Activated T-helper 1 cell treated with anti-CD3 and anti-CD28 coated beads, Interleukin-12 subunit alpha, Interleukin-12 subunit beta, Interleukin-2, Interleukin-4 antibody, amounts not matched to agents 30 ng/mL and 10 ng/mL and 1 ng/mL, durations not matched to agents 14 hours and 24 hours and 36 hours (primary cell): ENCODE measurements at regions not wholly inside any gene's neighbourhood (a gene's known extent, or its start where the extent isn't known, plus 50 kb on each side); places are given as distances from the start of the nearest gene placed in this dataset.

Experiments
- DNase-seq: peaks from one replicate; pipeline ENCODE4 v3.0.0; 2021; ENCODE audit warnings: low spot score
- H3K27ac Mint-ChIP-seq: one replicate; pipeline ENCODE4 v1.8.0; 2021; ENCODE audit warnings: mild to moderate bottlenecking, mixed read lengths
- H3K27me3 Mint-ChIP-seq: one replicate; pipeline ENCODE4 v1.8.0; 2022; ENCODE audit warnings: mild to moderate bottlenecking, moderate library complexity, mixed read lengths; ENCODE audit not compliant: insufficient read depth
- H3K36me3 Mint-ChIP-seq: one replicate; pipeline ENCODE4 v1.8.0; 2021; ENCODE audit warnings: low read depth, mixed read lengths
- H3K4me1 Mint-ChIP-seq: one replicate; pipeline ENCODE4 v1.8.0; 2021; ENCODE audit warnings: low read depth, mixed read lengths
- H3K4me3 Mint-ChIP-seq: one replicate; pipeline ENCODE4 v1.8.0; 2021; ENCODE audit warnings: mild to moderate bottlenecking, moderate library complexity, mixed read lengths
- H3K9me3 Mint-ChIP-seq: one replicate; pipeline ENCODE4 v1.8.0; 2021; ENCODE audit warnings: mixed read lengths
- intact Hi-C: fragments of 100-400 bp; cut with micrococcal nuclease; formaldehyde crosslinking; loops from one replicate; pipeline ENCODE4 v1.15.1; 2024

- no peak overlapping the region for H3K27ac Mint-ChIP-seq
- no peak overlapping the region for H3K4me3 Mint-ChIP-seq
- H3K9me3 Mint-ChIP-seq, result no peaks in the 10 kb centered on the region
- no peaks in the 10 kb centered on the region for H3K36me3 Mint-ChIP-seq
- DNase-seq, result no peak
- no peaks in the 10 kb centered on the region for H3K4me1 Mint-ChIP-seq
- intact Hi-C loops, result no loop called here
- H3K27me3 Mint-ChIP-seq, result peaks cover 4% of the 10 kb centered on the region
These were observed 56.3 kb upstream of the KCNN2 start for GRCh38 chr5:114305402-114306207.

- Mint-ChIP-seq H3K9me3 (no peaks in the 10 kb centered on the region), H3K36me3 (no peaks in the 10 kb centered on the region), H3K4me3 (no peak overlapping the region), H3K27ac (no peak overlapping the region), H3K4me1 (no peaks in the 10 kb centered on the region), H3K27me3 (peaks cover 4% of the 10 kb centered on the region)
- no peak for DNase-seq
- intact Hi-C loops, result no loop called here
These were observed 53.9 kb upstream of the KCNN2 start for GRCh38 chr5:114308017-114308416.

- DNase-seq, result no peak
- H3K4me1 Mint-ChIP-seq, result no peaks in the 10 kb centered on the region
- no peak overlapping the region for H3K27ac Mint-ChIP-seq
- intact Hi-C loops, result no loop called here
- H3K27me3 Mint-ChIP-seq, result peaks cover 4% of the 10 kb centered on the region
- H3K9me3 Mint-ChIP-seq, result no peaks in the 10 kb centered on the region
- no peak overlapping the region for H3K4me3 Mint-ChIP-seq
- no peaks in the 10 kb centered on the region for H3K36me3 Mint-ChIP-seq
These were observed 53.4 kb upstream of the KCNN2 start for GRCh38 chr5:114308508-114308907.

GRCh38 chr5:114310666-114311065 lies 51.2 kb upstream of the KCNN2 start:
- Mint-ChIP-seq H3K9me3 (no peaks in the 10 kb centered on the region), H3K4me3 (no peak overlapping the region), H3K27me3 (peaks cover 4% of the 10 kb centered on the region), H3K27ac (no peak overlapping the region), H3K36me3 (no peaks in the 10 kb centered on the region), H3K4me1 (no peaks in the 10 kb centered on the region)
- no peak for DNase-seq
- intact Hi-C loops, result no loop called here

GRCh38 chr5:114311281-114311680 lies 50.6 kb upstream of the KCNN2 start:
- intact Hi-C loops, result no loop called here
- H3K36me3 Mint-ChIP-seq, result no peaks in the 10 kb centered on the region
- DNase-seq, result no peak
- H3K27me3 Mint-ChIP-seq, result peaks cover 4% of the 10 kb centered on the region
- H3K9me3 Mint-ChIP-seq, result no peaks in the 10 kb centered on the region
- no peak overlapping the region for H3K4me3 Mint-ChIP-seq
- H3K27ac Mint-ChIP-seq, result no peak overlapping the region
- H3K4me1 Mint-ChIP-seq, result no peaks in the 10 kb centered on the region

- intact Hi-C loops, result no loop called here
- H3K4me3 Mint-ChIP-seq, result no peak overlapping the region
- DNase-seq, result no peak
- no peaks in the 10 kb centered on the region for H3K9me3 Mint-ChIP-seq
- H3K27ac Mint-ChIP-seq, result no peak overlapping the region
- H3K4me1 Mint-ChIP-seq, result no peaks in the 10 kb centered on the region
- H3K27me3 Mint-ChIP-seq, result peaks cover 4% of the 10 kb centered on the region
- no peaks in the 10 kb centered on the region for H3K36me3 Mint-ChIP-seq
These were observed 49.9 kb upstream of the KCNN2 start for GRCh38 chr5:114311968-114312367.
